GM18951 (cell line): ENCODE measurements at regions not wholly inside any gene's neighbourhood (a gene's known extent, or its start where the extent isn't known, plus 50 kb on each side); places are given as distances from the start of the nearest gene placed in this dataset.

Experiments used
- POLR2A ChIP-seq: IDR thresholded peaks from 4 replicates; pipeline ENCODE4 v1.6.1; 2011; ENCODE audit warnings: mild to moderate bottlenecking; ENCODE audit not compliant: insufficient read length, insufficient read depth; ENCODE audit errors: extremely low read depth
- in situ Hi-C: fragments of 300-500 bp; cut with MboI; formaldehyde crosslinking; loops from one replicate; pipeline ENCODE4 v1.12.0; 2022; ENCODE audit warnings: low sequenced_read_pairs, mixed read lengths, inconsistent platforms; ENCODE audit not compliant: unreplicated experiment

DNA sequence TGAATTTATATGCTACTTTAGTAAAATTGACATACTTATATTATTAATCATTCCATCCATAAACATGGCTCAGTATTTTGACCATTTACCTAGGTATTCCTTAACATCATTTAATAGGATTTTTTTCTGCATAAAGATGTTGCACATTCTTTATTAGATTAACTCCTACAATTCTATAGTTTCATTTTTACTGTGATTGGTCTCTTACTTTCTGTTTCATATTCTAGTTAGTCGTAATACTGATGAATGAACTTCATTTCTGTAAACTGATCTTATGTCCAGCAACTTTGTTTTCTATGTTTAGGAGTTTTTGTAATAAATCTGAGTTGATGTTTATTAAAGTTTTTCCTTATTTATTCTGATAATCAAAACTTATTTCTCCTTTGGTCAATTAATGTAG is 278.2 kb upstream of the CXXC4 start:
- in situ Hi-C loops, result no loop called here
- no peak for TF ChIP-seq POLR2A

DNA sequence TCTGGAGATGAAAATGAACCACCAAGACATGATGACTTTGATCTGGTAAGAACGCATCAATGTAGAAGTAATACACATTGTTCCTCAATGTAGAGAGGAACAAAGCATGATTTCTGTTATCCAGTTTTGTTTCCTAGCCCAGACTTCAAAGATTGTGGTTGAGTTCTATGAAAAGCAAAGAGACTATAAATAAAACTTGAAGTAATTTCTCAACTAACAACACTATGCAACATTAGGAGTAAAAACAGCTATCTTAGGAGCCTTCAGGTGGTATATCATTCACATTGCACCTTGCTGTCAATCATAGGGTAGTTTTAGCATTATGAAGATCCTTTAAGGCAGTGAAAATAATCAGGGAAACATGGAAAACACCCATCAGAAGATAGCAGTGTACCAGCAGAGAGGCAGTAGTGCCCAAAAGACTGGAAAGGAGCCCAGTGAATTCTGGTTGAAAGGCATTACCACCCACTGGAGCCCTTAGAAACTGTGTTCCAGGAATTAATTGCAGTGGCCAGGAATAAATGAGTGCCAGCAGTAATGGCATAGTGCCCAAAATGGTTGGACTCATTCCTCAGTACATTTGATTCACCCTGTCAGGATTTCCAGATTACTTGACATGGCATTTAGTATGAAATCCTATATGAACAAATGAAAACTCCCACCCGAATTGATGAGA is 300.7 kb upstream of the CXXC4 start:
- in situ Hi-C loops, result no loop called here
- TF ChIP-seq POLR2A, result no peak

DNA sequence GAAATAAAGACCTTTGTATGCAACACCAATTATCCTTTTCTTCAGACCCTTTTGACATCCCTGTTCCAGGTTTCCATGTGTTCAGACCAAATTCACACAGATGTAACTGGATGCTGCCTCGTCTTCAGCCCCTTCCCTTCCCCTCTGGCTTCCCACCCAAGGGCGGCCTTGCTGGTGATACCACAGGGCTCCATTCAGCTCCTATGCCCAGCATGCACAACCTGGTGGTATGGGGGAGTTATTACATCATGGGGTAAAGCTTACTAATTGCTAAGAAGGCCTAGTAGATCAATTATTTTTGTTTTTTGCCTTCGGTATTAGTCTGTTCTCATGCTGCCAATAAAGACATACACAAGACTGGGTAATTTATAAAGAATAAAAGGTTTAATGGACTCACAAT is 317.0 kb upstream of the CXXC4 start:
- TF ChIP-seq POLR2A, result no peak
- in situ Hi-C loops, result no loop called here

DNA sequence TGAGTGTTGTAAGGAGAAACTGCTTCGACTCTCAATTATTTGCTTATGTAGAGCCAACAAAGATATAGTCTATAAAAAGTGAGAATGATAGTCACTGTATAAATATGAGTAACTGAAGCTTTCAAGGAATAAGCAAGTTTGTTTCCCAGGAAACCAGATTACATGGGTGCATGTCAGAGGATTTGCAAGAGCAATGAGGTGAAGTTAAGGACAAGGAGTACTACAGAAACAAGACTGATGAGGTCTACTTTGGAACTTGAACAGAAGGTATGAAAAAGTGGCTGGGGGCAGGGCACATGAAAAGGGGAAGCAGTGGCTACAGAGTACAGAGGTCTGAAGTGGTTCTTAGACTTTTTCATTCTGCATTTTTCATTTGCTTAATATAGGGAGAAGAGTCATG is 321.0 kb upstream of the CXXC4 start:
- TF ChIP-seq POLR2A, result no peak
- in situ Hi-C loops, result no loop called here

- in situ Hi-C loops, result no loop called here
- no peak for TF ChIP-seq POLR2A
Measured at GRCh38 chr4:104818579-104818978, 323.9 kb upstream of the CXXC4 start.

- no peak for TF ChIP-seq POLR2A
Measured at GRCh38 chr4:104826171-104826570, 320.5 kb upstream of the TET2 start.

DNA sequence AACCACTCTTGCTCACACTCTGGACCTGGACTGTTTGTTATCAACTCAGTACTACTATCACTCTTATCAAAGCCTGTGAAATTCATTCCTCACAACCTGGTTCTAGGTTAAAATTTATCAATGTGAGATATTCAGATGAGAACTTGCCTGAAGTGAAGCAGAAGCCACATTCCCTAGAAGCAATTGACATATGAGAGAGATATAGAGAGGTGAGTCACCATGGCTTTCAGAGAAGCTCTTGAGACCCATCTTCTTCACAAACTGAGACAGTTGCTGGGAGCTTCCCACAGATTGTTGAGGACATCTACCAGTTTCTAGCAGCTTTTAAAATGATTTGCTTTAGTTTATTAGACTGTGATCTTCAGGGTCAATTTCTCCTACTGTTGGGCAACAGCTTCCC is 316.9 kb upstream of the TET2 start:
- in situ Hi-C loops, result no loop called here
- no peak for TF ChIP-seq POLR2A

More at GRCh38 chr4:104826171-104826570, 320.5 kb upstream of the TET2 start:
- in situ Hi-C loops, result no loop called here

GRCh38 chr4:104848597-104849225 is 298.0 kb upstream of the TET2 start:
- in situ Hi-C loops, result no loop called here
- TF ChIP-seq POLR2A, result no peak

DNA sequence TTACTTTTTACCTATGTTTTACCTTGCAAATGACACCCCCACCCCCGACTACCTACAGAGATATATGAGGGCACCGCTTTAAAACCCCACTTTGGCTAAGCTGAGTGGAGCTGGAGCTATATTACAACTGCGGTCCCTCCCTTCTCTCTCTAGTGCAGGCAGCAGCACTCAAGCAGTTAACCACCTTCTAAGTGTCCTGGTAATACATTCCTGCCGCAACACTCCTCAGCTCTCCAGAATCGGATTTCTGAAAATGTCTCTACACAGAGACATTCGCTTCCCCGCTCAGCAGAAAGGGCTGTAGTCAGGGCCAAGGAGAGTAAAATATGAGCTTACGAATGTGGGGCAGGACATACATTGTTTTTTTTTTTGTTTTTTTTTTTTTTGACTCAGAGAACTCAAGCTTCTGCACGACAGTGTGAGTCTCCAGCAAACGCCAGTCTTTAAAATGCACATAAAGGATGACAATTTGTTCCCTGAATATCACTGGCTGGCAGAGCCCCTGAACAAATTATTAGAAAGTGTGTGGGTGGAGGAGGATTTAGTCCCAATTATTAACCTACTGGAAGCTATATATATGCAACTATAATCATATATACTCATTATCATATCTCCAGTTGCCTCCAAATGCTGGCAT is 287.0 kb upstream of the TET2 start:
- TF ChIP-seq POLR2A, result no peak
- in situ Hi-C loops, result loop anchor here (10.0 kb wide), 1 partner anchor 795 kb away; no protein-coding TSS in a partner anchor

DNA sequence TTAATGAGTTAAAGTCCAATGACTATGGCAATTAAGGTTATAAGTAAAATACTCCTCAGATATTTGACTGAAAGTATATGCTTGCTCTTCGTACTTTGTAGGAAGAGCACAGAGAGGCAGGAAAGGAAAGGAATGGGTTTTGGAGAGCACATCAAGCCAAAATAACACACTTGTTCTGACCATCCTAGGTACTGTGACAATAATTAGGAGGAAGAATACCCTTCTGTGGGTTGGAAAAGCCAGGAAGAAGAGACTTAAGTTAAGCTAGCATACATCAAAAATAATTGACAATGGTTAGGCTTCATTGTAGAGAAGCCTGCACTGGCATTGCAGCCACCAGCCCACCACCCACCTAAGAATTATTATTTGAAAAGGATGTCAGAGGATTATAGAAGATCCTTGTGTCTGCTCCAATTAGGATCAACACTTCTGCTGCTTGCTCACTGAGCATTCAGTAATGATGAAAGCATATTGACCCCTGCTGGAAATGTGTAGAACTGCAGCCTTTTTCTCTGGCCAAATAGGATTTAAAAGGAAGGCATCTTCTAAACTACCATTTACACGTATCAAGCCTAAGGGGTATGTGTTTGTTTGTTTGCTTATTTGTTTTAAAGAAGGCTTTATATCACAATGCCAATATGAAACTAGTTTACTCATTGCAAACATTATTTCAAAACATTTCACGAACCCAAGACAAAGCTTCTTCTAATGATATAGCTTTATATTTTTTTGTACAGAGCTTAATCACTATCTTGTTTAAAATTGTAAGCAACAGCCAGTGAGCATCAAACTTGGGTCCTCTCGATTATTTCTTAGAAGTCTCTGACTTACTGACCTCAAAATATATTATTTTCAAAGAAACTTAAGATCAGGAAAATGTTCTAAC is 286.2 kb upstream of the TET2 start:
- in situ Hi-C loops, result loop anchor here (10.0 kb wide), 1 partner anchor 796 kb away; no protein-coding TSS in a partner anchor
- TF ChIP-seq POLR2A, result no peak

DNA sequence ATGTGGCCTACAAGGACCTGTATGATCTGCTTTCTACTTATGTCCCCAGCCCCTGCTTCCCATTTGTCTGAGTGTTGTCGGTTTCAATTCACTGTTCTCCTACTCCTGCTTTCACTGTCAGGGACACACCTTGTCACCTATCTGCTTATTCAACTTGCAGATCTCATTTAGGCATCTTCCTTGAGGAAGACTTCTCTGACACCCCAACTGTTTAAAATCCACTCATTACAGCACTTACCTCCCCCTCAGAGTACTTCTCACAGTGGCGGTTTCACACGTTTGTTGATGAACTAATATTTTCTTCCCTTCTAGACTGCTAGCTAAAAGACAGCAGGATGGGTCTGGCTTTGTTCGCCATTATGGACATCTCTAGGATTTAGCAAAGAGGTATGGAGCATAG is 279.9 kb upstream of the TET2 start:
- in situ Hi-C loops, result loop anchor here (10.0 kb wide), 1 partner anchor 802 kb away; no protein-coding TSS in a partner anchor

GRCh38 chr4:104868533-104868932 is 278.1 kb upstream of the TET2 start:
- in situ Hi-C loops, result loop anchor here (10.0 kb wide), 1 partner anchor 804 kb away; no protein-coding TSS in a partner anchor
- TF ChIP-seq POLR2A, result no peak

More for the DNA sequence above, 279.9 kb upstream of the TET2 start:
- TF ChIP-seq POLR2A, result no peak

GRCh38 chr4:104868958-104869357 is 277.7 kb upstream of the TET2 start:
- in situ Hi-C loops, result loop anchor here (10.0 kb wide), 1 partner anchor 804 kb away; no protein-coding TSS in a partner anchor
- TF ChIP-seq POLR2A, result no peak
